DND-41 (cell line): ENCODE measurements at regions not wholly inside any gene's neighbourhood (a gene's known extent, or its start where the extent isn't known, plus 50 kb on each side); places are given as distances from the start of the nearest gene placed in this dataset.

ENCODE experiments used
- CTCF ChIP-seq: IDR thresholded peaks from 2 replicates; pipeline ENCODE4 v1.5.1; 2012; ENCODE audit warnings: borderline replicate concordance, low read length, moderate library complexity, mild to moderate bottlenecking; ENCODE audit not compliant: poor library complexity, severe bottlenecking; ENCODE audit errors: extremely low read depth
- EZH2 ChIP-seq: IDR thresholded peaks from 3 replicates; pipeline ENCODE4 v1.6.1; 2012; ENCODE audit warnings: borderline replicate concordance, low read depth, mild to moderate bottlenecking, moderate library complexity, low read length, inconsistent platforms; ENCODE audit not compliant: severe bottlenecking

GRCh38 chr6:93177438-93177837 is 241.9 kb downstream of the EPHA7 start:
- no peak for TF ChIP-seq CTCF
- no peak for TF ChIP-seq EZH2
